Epidermal melanocyte (primary cell): ENCODE measurements at regions not wholly inside any gene's neighbourhood (a gene's known extent, or its start where the extent isn't known, plus 50 kb on each side); places are given as distances from the start of the nearest gene placed in this dataset.
"Not testable (repeated sequence)": the region's sequence is repeated elsewhere in the genome, so short reads cannot be mapped to it uniquely, and the experiment has no call there.

ENCODE experiments used
- DNase-seq: peaks from one replicate; pipeline ENCODE4 v3.0.0; 2011; ENCODE audit warnings: low spot score; ENCODE audit not compliant: insufficient read length

DNA sequence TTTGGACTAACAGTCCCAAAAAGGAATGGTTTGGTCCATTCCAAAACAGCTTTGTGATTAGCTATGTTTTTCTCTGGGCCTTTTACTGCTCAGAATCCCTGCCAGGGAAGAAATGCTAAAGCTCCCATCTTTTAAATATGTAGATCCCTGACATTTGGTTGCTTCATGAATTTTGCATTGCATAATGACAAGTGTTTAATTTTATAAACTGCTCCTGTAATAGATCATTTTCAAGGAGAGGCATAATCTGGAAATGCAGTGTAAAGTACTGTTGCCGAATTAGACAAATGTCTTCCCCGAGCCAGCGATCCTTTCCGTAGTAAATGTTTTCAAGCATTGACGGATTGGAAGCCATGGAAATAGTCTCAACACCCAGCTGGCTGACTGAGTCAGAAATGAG lies 291.3 kb upstream of the PRKD1 start:
- no peak for DNase-seq

DNA sequence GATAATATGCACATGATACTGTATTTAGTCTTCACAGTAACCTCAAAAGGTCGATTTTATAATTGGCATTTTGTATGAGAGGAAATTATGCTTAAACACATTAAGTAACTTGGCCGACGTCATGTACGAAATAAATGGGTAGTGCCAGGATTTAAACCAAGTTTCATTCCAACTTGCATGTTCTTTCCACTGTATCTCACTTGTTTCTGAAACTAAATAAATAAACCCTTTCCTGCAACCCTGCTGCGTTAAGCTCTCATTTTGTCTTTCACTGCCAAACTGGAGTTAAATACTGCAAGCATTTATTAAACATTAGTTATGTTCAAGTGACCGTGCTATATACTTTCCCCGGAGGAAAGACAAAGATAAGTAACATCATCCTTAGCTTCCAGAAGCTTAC lies 293.9 kb upstream of the PRKD1 start:
- DNase-seq = no peak

GRCh38 chr14:30223385-30223785 lies 295.7 kb upstream of the PRKD1 start:
- no peak for DNase-seq

DNA sequence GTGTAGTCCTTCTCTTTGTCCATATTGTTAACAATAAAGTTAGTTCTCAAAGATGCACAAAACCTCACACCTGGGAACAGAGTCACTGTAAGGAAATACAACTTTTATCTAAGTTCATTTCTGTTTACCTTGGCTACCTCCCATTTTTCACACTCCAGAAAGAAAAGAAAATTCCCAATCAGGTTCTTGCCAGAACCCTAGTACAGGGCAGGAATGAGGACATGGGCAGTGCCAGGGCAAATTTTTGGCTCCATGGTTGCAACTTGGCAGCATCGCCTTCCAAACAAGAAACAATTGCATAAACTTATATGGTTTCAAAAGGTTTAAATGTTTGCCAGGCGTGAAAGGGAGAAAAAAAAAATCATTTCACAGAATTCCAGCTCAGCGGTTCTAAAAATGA lies 296.3 kb upstream of the PRKD1 start:
- DNase-seq = no peak

DNA sequence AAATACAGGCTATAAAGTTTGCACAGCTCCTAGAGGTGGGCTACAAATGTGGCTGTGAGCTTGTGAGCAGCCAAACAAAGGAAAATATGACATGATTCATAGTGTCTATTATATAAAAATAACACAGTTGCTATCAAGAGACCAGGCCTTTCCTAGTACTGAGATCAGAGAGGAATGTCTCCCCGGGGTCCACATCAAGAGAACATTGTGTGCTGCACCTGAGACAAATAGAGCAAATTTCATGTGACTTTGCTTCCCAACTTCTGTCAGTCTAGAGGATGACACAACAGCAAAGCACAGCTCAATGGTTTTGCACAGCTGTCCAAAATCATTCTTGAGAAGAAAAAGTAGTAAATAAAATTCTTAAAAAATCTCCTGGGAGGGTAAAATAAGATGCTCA lies 297.5 kb upstream of the PRKD1 start:
- DNase-seq = no peak

GRCh38 chr14:30227436-30227835 lies 299.8 kb upstream of the PRKD1 start:
- no peak for DNase-seq

DNA sequence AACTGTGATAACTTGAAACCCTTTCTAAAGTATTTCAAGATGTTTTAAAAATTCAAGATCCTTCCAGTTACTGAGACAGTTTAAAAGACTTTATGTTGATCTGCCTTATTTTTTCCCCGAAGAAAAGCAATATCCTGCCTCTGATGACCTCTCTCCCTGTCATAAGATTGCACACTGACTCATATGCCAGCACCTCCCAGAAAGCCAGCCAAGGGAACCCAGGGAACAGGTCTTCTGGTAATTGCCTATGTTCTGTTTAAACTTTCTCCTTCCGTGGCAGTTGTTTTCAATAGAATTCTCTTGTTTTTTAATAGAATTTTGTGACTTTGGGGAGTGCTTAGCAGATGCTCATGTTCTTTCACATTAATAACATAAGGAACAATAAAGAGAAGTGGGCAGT lies 300.2 kb upstream of the PRKD1 start:
- no peak for DNase-seq

- DNase-seq = no peak
These were observed 303.1 kb upstream of the PRKD1 start for GRCh38 chr14:30230719-30231118.

DNA sequence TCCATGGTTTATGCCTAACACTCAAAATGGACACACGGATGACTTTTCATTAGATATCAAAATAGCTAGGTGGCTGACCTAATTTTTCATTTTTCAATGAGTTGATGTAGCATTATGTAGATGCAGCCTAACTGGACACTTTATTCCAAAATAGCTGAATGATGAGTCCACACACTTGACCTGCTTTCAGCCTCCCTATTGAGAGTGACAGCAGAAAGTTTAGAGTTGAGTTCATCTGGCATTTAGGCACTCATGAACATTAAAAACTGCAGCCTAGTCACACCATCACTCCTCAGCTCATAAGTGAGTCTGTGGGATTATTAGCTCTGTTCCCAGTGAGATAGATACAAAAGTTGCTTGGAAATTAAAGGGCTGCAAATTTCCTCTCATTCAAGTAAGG lies 307.3 kb upstream of the PRKD1 start:
- DNase-seq = no peak

- no peak for DNase-seq
These were observed 307.8 kb upstream of the PRKD1 start for GRCh38 chr14:30235485-30235884.

DNA sequence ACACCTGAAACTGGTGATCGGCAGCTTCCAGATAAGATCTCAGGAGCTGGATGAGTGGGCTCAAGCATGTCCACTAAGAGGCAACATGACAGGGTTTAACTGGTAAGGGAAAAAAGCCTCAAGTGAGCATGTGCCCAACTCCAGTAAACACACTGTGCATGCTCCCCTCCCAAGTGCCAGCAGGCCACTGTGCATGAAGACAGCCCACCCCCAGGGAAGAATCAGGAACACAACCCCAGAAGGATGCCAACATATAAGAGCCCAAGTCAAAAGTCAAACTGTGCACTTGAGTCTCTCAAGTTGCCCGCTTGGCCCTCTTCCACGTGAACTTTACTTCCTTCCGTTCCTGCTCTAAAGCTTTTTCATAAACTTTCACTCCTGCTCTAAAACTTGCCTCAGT lies 311.3 kb upstream of the PRKD1 start:
- DNase-seq = no peak

DNA sequence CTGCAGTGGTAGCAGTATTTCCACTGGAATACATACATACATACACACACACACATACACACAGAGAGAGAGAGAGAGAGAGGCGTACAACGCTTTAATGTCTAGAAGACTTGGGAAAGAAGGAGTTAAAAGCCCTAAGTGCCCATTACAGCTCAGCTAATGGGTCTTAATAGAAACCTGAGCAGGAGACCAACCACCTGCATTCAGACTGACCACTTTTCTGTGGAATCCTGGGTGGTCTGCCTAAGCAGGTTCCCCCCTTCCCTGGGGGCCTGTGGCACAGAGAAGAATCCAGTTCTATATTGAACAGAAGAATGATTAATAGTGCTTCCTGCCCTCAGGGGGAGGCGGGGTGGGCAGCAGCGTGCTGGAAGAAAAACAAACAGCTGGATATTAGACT lies 312.4 kb upstream of the PRKD1 start:
- no peak for DNase-seq

DNA sequence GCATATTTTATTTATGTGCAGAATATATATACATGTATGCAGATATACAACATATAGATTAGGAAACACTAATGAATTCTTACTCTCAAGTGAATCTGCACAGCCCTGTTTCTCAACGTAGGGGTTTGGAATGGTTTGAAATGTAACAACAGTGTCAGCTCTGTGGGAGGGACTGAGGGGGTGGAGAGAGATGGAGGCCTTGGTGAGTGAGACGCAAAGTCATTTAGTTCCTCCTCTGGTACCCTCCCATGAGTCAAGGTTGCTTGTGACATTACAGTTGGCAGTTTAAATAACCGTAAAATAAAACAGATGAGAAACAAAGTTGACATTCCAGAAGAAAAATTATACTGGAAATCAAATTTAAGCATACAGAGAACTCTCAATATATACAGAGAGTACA lies 313.0 kb upstream of the PRKD1 start:
- no peak for DNase-seq

DNA sequence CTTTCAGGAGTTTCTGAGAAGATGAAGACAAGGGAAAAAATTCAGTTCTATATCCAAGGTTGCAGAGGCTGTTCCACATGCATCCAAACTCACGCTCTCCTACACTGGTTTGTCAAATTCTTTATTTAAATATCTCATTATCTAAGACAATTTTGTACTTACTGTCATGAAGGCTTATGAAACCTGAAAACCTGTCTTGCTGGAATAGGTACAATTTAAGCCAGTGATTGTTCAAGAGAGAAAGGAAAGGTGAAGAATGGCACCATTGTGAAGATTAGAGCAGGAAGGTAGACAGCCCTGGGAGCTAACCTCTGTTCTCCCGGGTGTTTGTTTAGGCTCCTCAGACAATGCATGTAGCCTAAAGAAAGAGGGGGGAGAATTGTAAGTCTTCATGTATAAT lies 315.1 kb upstream of the PRKD1 start:
- DNase-seq = no peak

DNA sequence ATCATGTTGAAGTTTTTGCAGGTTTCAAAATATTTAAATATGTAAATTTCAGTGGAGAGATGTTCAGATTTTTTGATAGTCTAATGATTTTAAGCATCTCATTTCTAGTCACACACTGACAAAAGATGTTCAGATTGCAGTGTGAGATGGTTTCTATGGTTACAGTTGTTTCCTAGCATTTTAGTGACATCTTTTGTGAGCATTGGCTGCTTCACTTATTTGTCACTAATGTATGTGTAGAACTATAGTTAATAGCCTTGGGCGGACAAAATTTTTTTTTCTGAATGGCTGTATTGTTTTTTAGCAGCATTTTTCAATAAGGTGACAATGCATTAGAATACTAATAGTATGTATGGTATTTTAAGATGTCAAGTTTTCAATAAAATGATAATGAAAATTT lies 315.6 kb upstream of the PRKD1 start:
- no peak for DNase-seq

DNA sequence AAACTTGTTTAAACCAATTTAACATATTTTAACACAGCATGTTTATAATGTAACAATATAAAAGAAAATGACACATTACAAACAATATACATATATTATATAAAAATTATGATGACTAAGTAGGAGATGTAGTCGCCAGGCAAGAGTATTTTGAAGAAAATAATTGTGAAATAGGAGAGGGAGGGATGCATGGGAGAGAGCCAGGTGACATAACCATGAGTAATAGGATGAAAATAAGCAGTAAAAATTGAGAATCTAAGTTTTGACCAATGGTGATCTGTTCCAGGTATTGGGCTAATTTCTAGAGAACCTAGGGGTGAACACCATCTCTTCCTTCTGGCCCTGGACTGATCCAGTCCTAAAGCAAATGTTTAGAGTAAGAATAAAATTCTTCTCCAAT lies 315.2 kb upstream of the G2E3 start:
- no peak for DNase-seq

- DNase-seq = not testable (repeated sequence)
These were observed 314.6 kb upstream of the G2E3 start for GRCh38 chr14:30244348-30244747.

- no peak for DNase-seq
These were observed 307.9 kb upstream of the G2E3 start for GRCh38 chr14:30251017-30251416.

DNA sequence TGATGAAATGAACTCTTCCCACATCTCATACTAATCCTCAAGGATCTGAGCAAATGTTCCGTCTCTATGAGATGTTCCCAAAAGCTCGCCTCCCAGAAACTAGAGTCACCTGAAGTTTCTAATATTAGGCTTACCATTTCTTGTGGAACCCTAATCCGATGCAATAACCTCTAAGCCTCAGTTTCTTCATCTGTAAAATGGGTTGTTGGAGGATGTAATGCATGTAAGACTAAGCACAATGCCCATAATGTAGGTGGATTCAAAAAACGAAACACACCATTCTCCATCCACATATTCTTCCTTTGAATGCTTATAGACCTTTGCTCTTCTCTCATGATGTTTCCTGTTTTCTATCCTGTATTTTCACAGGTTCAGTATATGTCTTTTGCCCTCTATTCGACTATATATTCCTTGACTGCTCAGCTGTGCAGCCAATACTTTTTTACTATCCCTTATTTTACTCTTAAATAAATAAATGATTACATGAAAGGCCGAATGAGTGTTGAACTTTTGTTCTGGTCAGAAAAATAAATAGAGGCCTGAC lies 307.3 kb upstream of the G2E3 start:
- DNase-seq = no peak

- DNase-seq = no peak
These were observed 306.8 kb upstream of the G2E3 start for GRCh38 chr14:30252151-30252550.

DNA sequence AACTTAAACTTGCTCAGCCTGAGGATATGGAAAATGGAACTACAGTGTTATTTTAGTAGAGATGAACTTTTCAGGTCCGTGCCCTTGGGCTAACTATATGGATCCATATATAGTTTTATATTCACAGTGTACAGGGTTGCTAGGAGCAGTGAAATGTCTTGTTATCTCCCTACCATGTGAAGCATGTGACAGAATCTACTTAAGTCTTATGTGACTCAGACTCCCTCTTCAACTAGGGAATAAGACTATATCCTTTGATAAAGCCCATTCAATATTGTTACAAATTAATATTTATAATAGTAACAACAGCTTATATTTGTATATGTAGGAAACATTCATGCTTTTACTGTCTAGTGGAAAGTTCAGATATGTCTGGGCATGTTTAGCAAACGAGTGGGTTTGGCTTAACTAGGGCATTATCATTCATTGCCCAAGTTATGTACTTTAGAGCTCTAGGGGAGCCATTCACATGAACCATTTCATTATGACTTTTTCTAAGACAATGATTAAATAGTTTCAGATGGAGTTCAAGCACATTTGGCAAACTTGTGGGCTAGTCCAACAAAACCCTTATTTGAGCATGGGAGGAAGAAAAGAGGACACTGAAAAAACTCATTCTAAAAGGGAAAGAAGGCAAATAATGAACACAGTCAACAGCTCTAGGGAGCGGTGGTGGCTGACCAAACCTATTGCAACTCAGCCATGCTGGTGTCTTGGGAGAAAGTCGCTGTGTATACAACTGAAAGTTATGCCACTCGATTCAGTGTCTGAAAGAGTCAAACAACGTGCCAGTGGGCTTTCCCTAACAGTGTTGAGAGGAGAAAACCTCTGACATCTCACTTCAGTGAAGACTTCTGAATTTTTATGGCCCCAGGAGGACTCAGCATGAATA lies 305.9 kb upstream of the G2E3 start:
- DNase-seq = no peak

DNA sequence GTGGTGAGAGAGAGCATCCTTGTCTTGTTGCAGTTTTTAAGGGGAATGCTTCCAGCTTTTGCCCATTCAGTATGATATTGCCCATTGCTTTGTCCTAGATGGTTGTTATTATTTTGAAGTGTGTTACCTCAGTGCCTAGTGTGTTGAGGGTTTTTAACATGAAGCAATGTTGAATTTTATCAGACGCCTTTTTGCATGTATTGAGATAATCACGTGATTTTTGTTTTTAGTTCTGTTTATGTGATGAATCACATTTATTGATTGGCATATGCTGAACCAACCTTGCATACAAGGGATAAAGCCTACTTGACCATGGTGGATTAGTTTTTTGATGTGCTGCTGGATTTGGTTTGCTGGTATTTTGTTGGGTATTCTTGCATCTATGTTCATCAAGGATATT lies 302.3 kb upstream of the G2E3 start:
- DNase-seq = no peak

GRCh38 chr14:30257946-30258661 lies 300.9 kb upstream of the G2E3 start:
- DNase-seq = no peak
